HG02678 (cell line): ENCODE measurements at regions not wholly inside any gene's neighbourhood (a gene's known extent, or its start where the extent isn't known, plus 50 kb on each side); places are given as distances from the start of the nearest gene placed in this dataset.
"Not testable (repeated sequence)": the region's sequence is repeated elsewhere in the genome, so short reads cannot be mapped to it uniquely, and the experiment has no call there.

Experiments used
- ATAC-seq: cut with Tn5 transposase; IDR thresholded peaks from one replicate; pipeline ENCODE4 v1.9.1; 2021; ENCODE audit warnings: mild to moderate bottlenecking, moderate library complexity; ENCODE audit not compliant: unreplicated experiment

DNA sequence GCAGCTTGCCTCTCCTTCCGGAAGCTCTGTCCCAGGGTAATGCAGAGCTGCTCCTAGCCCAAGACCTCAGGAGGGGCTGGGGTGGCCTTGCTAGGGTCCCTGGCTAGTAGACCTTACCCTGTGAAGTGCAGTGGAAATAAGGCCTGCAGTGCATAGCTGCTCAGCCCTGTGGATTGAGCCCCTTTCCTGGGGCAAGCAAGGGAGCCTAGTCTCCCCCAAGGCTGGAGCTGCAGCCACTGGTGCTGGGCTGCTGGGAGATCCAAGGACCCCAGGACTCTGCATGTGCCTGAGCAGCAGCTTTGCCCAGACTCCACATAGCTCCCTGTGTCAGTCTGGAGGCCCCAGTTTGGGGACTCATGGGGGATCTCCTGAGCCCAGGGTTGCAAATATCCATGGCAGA, 57.9 kb downstream of the FANCF start:
- ATAC-seq, result no peak

DNA sequence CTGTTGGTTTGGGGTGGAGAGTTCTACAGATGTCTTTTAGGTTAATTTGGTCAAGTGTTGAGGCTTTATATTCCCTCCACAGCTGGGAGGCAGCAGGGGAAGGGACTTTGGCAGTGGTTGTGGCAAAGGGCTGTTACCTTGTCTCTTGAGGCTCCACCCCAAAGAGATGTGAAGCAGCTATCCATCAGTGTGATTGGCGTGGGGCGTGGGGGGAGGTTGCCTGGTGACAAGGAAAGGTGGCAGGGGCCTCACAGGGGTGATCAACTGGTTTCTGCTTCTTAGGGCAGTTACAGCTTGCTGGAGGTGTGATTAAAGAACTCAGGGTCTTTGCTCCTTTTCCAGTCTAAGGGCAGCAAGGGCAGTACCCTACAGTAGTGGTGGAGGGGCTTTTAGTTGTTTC, 59.3 kb downstream of the FANCF start:
- no peak for ATAC-seq

DNA sequence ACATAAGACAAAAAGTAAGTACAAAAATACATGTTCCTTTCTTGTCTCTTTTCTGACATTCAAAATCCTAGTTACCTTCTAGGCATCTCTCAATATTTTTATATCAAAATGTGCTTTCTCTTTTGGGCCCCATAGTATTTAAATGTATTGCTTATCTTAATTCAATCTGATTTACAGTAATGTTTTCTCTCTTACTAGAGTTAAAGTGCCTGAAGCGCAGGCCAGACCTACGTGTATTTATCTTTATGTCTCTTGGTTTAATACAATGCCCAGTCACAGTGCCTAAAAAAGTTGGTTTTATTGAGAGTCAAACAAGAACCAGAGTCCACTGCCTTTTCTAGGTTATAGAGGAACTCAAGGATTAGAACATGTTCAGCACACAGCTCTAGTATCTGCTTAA, 64.3 kb downstream of the FANCF start:
- ATAC-seq, result no peak

DNA sequence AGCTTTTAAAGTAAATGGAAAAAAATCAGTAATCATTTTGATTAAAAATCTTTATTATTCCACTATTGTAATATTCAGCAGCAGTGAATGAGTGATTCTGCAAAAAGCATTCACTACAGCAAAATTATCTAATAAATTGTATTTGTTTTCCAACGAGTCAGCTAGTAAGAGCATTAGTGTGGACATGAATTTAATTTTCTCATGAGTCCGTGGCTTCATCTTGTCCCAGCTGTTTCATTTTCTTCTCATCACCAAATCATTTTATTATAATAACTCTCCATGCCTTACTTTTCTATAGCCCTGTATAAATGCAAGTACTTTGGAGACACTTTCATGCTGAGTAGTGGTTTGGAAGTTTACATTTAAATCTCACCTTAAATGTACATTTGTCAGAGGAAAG, 66.2 kb downstream of the FANCF start:
- no peak for ATAC-seq

DNA sequence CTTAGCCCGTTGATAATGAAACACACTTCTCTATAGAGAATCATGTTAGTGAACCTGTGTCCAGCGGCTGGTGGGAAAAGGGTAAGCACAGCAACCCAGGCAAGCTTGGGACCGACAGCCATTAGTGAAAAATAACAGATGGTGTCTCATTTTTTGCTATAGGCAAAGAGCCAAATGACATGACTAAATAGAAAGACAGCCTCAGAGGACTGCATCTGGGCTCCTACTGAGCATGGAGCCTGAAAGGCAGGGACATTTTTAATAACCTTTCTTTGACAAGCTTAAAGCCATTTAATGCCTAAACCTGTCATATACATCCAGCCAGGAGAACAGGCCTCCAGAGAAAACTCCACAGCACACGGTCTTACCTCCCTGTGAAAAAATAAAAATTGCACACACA, 67.0 kb downstream of the FANCF start:
- ATAC-seq, result no peak

DNA sequence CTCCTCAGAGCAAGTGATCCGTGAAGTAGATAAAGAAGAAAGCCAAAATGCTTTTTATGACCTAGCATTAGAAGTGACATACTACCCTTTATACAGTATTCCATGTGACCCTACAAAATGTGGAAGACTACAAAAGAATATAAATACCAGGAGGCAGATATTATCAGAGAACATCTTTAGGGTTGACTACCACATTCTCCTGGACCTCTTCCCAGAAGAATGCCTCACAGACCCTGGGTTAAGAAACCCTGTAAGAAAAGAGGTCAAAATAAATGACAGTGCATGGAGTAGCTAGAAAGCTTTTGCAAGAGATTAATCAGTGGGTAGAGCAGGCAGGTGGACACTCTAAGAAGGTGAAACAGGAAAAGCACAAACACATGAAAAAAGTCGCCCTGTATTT, 69.2 kb downstream of the FANCF start:
- no peak for ATAC-seq

DNA sequence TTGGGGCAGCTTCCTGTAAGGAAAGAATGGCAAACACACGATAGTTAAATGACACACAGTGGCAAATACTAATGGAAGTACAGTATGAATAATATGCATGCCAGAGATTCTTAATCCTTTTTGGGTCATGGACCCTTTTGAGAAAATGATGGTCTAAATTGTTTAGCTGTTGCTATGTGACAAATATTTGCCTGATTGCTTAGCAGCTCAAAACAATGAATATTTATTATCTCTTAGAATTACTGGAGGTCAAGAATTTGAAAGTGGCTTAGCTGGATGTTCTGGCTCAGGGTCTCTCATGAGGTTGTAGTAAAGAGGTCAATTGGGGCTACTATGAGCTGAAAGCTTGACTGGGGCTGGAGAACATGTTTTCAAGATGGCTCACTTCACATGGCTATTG, 69.7 kb downstream of the FANCF start:
- no peak for ATAC-seq

DNA sequence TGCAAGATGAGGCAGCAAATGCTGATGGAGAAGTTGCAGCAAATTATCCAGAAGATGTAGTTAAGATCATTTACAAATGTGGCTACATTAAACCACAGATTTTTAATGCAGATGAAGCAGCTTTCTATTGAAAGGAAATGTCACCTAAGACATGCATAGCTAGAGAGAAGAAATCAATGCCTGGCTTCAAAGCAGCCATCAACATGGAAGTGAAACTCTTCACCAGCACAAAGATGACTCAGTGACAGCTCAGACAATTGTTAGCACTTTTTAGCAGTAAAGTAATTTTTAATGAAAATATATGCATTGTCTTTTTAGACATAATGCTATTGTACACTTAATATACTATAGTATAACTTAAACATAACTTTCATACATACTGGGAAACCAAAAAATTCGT, 71.4 kb downstream of the FANCF start:
- peak; percentile 89 for ATAC-seq

DNA sequence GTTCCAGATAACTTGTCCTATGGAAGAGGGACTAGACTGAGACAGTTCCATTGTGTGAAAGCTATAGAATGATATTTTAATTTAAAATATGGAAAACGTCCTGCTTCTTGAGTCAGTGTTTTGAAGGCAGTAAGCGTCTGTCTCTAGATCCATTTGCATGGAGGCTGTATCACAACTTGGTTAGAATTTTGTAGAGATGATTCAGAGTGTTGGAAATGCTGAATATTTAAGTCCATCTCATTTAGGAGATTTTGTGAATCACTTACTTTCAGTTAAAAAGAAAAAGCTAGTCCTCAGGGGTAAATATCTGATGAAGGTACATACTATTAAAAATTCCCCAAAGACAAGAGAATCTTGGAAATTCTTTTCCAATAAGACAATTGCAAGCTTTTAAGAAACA, 72.7 kb downstream of the FANCF start:
- no peak for ATAC-seq

DNA sequence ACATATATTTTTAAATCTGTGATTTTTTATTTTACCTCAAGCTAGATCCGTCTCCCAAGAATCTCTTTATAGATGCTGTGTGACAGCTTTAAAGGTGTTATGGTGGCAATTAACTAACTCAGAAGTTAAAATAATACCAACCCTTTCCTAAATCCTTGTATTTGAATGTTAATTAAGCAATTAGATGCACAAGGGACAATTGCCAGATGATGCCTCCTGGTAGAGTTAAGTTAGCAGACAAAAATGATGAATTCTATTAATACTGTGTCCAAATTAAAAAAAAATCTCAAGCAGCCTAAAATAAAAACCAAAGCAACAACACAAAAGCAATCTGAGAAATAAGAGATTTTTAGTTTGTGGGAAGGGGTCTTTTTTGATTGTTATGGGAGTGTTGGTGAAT, 78.9 kb downstream of the FANCF start:
- ATAC-seq, result no peak

DNA sequence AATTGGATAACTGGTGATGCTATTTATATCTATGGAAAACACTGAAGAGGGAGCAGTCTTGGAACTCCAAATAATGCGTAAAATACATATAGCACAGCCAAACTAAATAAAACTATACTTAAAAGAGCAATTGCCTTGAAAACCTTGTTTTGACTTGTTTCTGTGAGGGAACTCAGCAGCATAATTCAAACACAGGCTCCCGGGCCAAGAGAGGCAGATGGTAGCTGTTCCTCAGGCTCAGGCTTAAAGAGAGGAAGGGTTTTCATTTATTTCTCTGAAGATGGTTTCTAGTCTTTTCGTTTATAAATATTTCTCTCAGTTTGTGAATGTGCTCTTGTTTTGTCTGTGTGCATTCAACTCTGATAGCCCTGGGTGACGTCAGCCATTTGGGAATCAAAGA, 82.4 kb downstream of the FANCF start:
- ATAC-seq, result no peak

DNA sequence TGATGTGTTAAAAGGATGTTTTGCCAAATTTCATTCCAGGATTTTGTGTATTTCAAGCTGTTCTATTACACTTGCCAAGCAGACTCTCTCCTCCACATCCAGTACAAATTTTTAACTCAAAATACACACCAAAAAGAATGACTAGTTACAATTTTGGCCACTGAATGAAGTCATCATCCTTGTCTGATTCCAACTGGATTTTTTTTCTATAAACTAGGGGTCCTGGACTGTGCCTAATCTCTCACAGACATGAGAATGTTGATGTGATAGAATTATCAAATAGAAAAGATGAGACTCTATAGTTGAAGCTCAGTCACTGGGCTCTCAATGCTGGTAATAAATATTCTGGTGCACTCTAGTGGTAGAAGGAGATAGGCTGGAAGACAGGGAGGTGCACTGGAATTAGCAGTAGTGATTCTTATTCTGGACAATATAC, 85.8 kb downstream of the FANCF start:
- no peak for ATAC-seq

DNA sequence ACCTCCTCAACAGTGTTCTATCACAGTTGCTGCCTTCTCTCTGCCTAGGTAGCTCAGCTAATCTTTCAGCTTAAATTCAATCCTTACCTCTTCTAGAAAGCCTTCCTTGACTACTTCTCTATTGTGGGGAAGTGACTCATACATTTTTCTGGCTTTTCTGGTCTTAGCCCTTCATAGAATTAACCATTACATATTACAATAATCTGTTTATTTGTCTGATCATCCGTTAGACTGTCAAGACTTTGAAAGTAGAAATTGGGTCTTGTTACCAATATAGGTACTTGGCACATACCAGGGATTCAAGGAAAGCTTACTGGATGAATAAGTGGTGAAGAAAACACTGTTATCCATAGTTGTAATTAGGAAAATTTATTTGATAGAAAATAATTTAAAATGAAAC, 89.6 kb downstream of the FANCF start:
- no peak for ATAC-seq

DNA sequence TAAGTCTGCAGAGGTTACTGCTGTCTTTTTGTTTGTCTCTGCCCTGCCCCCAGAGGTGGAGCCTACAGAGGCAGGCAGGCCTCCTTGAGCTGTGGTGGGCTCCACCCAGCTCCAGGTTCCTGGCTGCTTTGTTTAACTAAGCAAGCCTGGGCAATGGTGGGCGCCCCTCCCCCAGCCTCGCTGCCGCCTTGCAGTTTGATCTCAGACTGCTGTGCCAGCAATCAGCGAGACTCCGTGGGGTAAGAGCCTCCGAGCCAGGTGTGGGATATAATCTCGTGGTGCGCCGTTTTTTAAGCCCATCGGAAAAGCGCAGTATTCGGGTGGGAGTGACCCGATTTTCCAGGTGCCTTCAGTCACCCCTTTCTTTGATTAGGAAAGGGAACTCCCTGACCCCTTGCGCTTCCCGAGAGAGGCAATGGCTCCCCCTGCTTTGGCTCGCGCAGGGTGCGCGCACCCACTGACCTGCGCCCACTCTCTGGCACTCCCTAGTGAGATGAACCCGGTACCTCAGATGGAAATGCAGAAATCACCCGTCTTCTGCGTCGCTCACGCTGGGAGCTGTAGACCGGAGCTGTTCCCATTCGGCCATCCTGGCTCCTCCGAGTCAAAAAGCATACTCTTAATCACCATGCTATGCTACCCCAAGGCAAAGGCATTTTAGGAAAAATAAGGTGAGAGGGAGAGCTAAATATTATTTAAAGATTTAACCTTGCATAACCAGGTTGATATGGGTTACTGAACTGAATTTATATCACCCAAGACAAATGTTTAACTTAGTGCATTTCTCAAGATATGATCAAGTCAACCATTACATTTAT, 96.8 kb downstream of the FANCF start:
- not testable (repeated sequence) for ATAC-seq

DNA sequence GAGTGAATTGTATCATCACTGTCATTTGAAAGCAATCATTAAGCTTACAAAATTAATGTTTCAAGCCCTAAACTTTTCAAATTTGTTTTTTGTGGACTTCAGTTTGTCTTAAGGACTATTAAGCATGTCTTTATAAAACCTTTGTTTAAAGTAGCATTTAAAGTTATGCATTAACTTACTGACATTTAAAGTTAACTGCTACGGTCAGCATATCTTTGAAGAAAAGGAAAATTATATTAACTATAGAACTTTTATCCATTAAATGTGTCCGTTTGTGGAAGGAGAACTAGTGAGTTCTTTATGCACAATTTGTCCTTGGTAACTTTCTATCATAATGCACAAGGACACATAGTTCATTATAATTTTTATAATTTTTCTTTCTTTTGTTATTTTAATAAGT, 103.4 kb downstream of the FANCF start:
- ATAC-seq, result no peak

DNA sequence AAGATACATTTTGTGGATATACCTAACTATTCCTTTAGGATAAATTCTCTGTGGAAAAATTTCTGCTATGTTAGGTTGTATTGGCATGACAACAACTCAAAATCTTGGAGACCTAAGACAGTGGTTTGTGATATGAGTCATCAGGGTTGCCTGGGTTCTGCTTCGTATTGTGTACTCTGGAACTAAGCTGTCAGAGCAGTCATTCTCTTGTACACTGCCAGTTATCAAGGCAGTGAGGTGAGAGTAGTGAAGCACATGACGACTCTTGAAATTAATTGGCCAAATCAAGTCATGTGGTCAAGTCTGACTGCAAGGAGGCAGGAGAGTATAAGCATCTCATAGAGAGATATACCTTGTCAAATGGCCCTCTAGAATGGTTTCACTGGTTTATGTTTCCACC, 104.4 kb downstream of the FANCF start:
- ATAC-seq, result no peak

DNA sequence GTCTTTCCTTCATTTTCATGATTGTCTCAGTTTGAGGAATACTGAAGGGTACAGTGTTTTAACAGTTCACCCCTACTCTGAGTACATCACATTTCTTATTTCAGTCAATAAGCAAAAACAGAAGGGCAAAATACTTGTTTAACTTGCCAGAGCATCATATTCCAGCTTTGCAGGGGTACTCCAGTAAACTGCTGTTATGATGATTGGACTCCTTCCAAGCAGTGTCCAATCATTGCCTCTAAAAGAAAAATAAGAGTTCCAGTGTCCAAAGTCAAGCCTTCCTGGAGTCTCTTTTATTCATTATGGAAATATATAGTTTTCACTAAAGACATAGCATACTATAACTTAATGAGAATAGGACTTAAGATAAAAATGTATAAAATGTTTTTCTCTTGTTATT, 105.1 kb downstream of the FANCF start:
- ATAC-seq, result no peak

DNA sequence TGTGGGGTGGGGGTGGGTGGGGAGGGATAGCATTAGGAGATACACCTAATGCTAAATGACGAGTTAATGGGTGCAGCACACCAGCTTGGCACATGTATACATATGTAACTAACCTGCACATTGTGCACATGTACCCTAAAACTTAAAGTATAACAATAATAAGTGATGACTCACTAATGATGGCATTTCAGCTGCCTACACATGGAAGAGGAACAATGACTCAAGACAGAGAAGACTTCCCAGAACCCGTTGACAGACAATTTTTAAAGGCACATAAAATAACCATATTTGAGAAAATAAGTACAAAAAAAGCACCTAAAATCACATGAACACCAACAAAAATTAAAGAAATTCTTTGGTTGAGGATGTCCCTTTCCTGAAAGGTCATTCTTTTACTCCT, 107.3 kb downstream of the FANCF start:
- not testable (repeated sequence) for ATAC-seq

DNA sequence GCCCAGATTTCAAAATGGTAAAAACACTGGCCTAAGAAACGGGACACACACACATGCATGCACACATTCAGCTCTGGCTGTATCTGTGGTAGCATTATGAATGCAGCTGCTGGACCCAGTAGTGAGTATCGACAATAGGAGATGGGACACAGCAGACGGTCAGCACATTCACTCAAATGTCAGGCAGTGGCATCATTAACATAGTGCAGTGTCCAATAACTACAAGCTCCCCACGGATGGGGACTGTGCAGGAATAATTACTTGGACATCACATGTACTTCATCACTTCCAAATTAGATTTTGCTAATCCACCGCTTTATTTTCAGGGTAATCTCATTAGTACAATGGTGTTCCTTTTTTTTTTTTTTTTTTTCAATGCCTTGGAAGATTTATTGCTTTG, 109.5 kb downstream of the FANCF start:
- no peak for ATAC-seq

DNA sequence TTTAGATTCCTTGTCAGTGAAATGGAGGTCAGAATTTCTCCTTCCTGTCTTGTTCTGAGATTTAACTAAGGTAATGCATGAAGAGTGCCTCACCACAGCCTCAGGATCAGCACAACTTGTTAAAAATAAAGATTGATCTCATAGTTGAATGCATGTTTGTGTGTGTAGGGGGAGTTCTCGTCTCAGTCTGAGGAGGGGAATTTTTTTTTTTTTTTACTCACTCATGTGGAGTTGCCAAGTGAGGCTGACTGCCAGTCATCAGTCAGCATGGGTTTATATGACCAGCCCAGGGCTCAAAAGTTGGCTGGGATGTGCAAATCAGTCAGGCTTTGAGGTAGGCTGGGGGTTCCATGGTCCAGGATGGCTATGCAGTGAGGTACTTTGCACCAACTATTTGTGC, 113.2 kb downstream of the FANCF start:
- ATAC-seq, result no peak

DNA sequence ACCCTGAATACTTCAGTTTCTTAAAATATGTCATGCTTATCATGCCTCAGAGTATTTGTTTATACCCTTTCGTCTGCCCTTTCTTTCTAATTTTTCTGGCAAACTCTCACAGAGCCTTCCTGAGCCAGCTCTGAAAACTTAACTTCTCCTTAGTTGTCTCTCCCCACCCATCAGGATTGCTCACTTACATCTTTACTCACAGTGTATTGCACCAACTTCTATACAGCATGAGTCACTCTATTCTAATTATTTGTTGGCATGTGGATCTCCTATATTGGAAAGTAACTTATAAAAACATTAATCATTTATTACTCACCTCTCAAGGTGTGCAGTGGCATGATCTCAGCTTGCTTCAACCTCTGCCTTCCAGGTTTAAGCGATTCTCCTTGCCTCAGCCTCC, 114.9 kb downstream of the FANCF start:
- ATAC-seq, result no peak

DNA sequence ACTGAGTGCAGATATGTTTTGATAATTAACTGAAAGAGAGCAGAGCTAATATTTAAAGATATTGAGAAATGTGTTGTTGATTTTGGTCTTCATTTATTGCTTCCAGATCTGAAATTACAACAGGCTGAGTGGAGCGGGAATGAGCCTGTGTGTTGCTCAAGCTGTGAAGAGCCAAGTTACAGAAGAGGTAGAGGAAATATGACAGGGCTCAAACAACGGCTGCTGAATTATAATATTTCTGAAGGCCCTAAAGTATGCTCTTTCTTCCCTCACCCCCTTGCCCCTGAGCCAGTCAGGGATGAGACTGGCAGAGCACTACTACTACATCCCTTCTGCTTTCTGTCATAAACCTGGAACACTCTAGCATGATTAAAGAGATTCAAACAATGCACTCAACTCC, 115.6 kb downstream of the FANCF start:
- no peak for ATAC-seq

DNA sequence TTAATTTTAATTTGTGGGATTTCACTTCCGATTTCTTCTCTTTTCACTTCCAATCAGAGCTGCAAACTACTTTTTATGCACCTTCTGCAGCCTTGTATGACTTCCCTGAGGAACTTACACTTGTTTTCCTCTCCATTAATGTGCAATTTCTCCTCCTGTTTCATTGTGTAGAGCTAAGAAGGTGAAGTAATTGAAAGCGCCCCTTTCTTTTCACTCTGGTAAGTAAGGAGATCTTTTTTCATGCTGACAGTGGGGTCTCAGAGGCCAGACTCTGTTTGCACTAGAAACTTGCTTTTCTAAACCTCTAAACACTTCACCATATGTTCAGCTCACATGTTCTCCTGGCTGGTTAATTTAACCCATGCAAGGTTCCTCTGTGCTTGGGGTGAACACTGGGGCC, 117.0 kb downstream of the FANCF start:
- no peak for ATAC-seq
